ENCODE measurements at regions not wholly inside any gene's neighbourhood (a gene's known extent, or its start where the extent isn't known, plus 50 kb on each side); places are given as distances from the start of the nearest gene placed in this dataset.

DNA sequence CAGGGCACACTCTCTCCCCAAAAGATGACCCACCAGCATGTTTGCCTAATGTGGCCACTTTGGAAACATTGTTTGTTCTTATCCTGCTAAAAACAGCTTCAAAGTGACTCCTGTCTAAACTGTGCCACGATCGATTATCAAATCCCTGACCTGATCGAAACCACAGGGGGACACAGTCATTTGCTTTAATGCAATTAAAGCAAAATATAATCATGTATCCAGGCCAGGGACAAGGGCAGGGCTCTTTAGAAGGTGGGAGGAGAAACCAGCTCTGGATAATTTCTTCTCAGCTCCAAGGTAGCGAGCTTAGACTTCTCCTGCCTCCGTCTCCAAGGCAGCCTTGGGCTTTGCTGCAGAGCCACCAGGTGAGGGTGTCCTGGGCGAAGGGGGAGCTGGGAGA is 95.0 kb upstream of the HAND1 start:
- Histone ChIP-seq H3K36me3 (ENCODE audit: control insufficient read depth in 4 of 4, insufficient read depth in 3 of 4, low read depth in 1 of 4, low read length in 3 of 4) (no peaks in the 10 kb centered on the region), H3K9ac (ENCODE audit: low read depth in 1 of 2, low read length in 2 of 2) (no peak overlapping the region), H3K4me1 (ENCODE audit: control insufficient read depth in 4 of 4, insufficient read depth in 4 of 4, low read length in 3 of 4) (no peaks in the 10 kb centered on the region), H3K27me3 (ENCODE audit: control insufficient read depth in 4 of 4, insufficient read depth in 4 of 4, low read length in 3 of 4) (no peaks in the 10 kb centered on the region), H3K4me3 (ENCODE audit: low read depth in 1 of 3, low read length in 3 of 3) (no peak overlapping the region), H3K27ac (ENCODE audit: low read depth in 1 of 2, low read length in 2 of 2) (no peak overlapping the region), H3K9me3 (ENCODE audit: control insufficient read depth in 4 of 4, low read length in 3 of 4) (no peaks in the 10 kb centered on the region)
- no peak for DNase-seq (ENCODE audit: low spot score)
- WGBS: 72% methylated on average over 6 of the region's 6 CpGs
- no peak for TF ChIP-seq HNF4A (conservative IDR thresholded peaks at IDR 0.05)
- TF ChIP-seq YY1 (IDR thresholded peaks at IDR 0.05): no peak
- no peak for TF ChIP-seq HNF4G (IDR thresholded peaks at IDR 0.05)

DNA sequence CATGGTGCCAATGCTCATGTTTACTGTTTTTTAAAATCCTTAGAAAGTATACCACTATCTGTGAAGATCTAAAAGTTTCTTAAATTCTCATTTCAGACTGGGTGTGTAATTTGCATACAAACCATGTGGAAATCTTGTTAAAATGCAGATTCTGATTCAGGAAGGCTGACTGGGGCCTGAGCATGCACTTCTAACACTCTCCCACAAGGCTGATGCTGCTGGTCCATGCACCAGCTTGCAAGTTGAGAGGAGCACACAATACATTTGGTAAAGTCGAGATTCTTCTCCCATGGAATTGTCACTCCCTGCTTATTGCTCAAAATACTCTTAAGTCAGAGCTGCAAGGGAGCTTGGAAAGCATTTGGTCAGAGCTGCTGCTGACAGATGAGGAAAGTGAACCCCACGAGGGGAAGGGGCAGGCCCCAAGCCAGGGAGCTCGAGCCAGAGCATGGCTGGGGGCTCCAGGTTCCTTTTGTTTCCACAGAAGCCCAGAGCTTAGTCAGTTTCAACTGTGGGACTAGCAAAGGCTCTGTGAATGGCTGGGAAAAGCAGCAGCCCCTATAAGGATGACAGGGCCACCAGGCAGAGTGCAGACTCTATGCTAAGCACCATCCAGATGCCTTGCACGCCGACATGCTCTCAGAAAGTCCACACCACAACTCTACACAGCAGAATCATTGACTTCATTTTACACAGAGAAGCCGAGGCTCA is 93.5 kb upstream of the HAND1 start:
- H3K4me3 ChIP-seq (ENCODE audit: low read depth in 1 of 3, low read length in 3 of 3): no peak overlapping the region
- H3K27ac ChIP-seq (ENCODE audit: low read depth in 1 of 2, low read length in 2 of 2): no peak overlapping the region
- no peaks in the 10 kb centered on the region for H3K4me1 ChIP-seq (ENCODE audit: control insufficient read depth in 4 of 4, insufficient read depth in 4 of 4, low read length in 3 of 4)
- no peaks in the 10 kb centered on the region for H3K36me3 ChIP-seq (ENCODE audit: control insufficient read depth in 4 of 4, insufficient read depth in 3 of 4, low read depth in 1 of 4, low read length in 3 of 4)
- TF ChIP-seq JUND (IDR thresholded peaks at IDR 0.05): no peak
- no peak for TF ChIP-seq FOXA1 (IDR thresholded peaks at IDR 0.05)
- TF ChIP-seq EGR1 (IDR thresholded peaks at IDR 0.05; ENCODE audit: low read depth in 2 of 2): no peak
- TF ChIP-seq TAF1 (conservative IDR thresholded peaks at IDR 0.05): no peak
- no peak for TF ChIP-seq SP1 (IDR thresholded peaks at IDR 0.05)
- TF ChIP-seq GABPA (IDR thresholded peaks at IDR 0.05 in 1 of 2, conservative IDR thresholded peaks at IDR 0.05 in 1 of 2): no peak
- TF ChIP-seq, protein P1, sequence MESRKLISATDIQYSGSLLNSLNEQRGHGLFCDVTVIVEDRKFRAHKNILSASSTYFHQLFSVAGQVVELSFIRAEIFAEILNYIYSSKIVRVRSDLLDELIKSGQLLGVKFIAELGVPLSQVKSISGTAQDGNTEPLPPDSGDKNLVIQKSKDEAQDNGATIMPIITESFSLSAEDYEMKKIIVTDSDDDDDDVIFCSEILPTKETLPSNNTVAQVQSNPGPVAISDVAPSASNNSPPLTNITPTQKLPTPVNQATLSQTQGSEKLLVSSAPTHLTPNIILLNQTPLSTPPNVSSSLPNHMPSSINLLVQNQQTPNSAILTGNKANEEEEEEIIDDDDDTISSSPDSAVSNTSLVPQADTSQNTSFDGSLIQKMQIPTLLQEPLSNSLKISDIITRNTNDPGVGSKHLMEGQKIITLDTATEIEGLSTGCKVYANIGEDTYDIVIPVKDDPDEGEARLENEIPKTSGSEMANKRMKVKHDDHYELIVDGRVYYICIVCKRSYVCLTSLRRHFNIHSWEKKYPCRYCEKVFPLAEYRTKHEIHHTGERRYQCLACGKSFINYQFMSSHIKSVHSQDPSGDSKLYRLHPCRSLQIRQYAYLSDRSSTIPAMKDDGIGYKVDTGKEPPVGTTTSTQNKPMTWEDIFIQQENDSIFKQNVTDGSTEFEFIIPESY (IDR thresholded peaks at IDR 0.05): no peak
- no peak for TF ChIP-seq HNF4A (conservative IDR thresholded peaks at IDR 0.05)
- no peak for TF ChIP-seq NR2F2 (IDR thresholded peaks at IDR 0.05)
- TF ChIP-seq, protein P2, sequence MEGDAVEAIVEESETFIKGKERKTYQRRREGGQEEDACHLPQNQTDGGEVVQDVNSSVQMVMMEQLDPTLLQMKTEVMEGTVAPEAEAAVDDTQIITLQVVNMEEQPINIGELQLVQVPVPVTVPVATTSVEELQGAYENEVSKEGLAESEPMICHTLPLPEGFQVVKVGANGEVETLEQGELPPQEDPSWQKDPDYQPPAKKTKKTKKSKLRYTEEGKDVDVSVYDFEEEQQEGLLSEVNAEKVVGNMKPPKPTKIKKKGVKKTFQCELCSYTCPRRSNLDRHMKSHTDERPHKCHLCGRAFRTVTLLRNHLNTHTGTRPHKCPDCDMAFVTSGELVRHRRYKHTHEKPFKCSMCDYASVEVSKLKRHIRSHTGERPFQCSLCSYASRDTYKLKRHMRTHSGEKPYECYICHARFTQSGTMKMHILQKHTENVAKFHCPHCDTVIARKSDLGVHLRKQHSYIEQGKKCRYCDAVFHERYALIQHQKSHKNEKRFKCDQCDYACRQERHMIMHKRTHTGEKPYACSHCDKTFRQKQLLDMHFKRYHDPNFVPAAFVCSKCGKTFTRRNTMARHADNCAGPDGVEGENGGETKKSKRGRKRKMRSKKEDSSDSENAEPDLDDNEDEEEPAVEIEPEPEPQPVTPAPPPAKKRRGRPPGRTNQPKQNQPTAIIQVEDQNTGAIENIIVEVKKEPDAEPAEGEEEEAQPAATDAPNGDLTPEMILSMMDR (IDR thresholded peaks at IDR 0.05; ENCODE audit: low read depth, low read length, missing input control): no peak
- no peak for TF ChIP-seq RXRA (IDR thresholded peaks at IDR 0.05)
- TF ChIP-seq, protein P3, sequence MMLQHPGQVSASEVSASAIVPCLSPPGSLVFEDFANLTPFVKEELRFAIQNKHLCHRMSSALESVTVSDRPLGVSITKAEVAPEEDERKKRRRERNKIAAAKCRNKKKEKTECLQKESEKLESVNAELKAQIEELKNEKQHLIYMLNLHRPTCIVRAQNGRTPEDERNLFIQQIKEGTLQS (IDR thresholded peaks at IDR 0.05): no peak
- no peak for TF ChIP-seq RAD21 (IDR thresholded peaks at IDR 0.05)
- TF ChIP-seq, protein P4, sequence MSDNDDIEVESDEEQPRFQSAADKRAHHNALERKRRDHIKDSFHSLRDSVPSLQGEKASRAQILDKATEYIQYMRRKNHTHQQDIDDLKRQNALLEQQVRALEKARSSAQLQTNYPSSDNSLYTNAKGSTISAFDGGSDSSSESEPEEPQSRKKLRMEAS (IDR thresholded peaks at IDR 0.05): no peak
- TF ChIP-seq YY1 (IDR thresholded peaks at IDR 0.05): no peak
- H3K9ac ChIP-seq (ENCODE audit: low read depth in 1 of 2, low read length in 2 of 2): no peak overlapping the region
- 84% methylated on average over 6 of the region's 6 CpGs for WGBS
- DNase-seq (ENCODE audit: low spot score): no peak
- H3K27me3 ChIP-seq (ENCODE audit: control insufficient read depth in 4 of 4, insufficient read depth in 4 of 4, low read length in 3 of 4): no peaks in the 10 kb centered on the region
- H3K9me3 ChIP-seq (ENCODE audit: control insufficient read depth in 4 of 4, low read length in 3 of 4): no peaks in the 10 kb centered on the region

Data from liver (tissue), 8 donors.